ENCODE measurements at regions not wholly inside any gene's neighbourhood (a gene's known extent, or its start where the extent isn't known, plus 50 kb on each side); places are given as distances from the start of the nearest gene placed in this dataset.

DNA sequence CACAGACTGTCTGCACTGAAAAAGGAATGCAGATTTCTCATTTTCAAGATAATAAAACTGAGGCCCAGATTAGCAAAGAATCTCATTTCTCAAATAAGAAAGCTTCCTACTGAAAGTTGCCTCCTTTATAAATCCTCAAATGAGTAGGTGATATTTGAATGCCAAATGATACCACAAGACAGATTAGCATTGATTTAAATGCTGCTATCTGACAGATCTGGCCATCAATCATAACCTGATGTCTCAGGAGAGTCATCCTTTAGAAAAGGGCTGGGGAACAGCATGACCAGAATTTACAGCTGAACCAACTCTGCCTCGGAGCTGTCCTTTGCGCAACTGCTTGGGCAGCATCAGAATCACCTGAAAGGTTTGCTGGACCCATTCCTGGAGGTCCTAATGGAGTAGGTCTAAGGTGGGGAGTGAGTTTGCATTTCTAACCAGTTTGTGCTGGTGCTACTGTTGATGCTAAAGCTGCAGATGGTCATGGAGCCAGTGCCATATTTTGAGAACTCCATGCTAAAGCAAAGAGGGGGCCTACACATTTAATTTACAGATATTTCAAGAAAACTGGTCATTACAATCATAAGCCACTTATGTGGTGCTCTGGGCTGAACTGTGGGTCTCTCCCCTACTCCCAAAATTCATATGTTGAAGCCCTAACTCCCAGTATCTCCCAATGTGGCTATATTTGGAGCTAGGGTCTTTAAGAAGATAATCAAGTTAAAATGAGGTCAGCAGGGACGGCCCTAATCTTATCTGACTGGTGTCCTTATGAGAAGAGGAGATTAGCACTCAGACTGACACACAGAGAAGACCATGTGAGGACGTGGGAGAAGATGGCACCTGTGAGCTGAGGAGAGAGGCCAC is 295.5 kb upstream of the JARID2 start:
- intact Hi-C loops (cut with DNase I), result no loop called here
- DNase-seq (no peak), ATAC-seq (no peak)
- peaks cover 0 to 9% (median 0%) of the 10 kb centered on the region in 11 donors for H3K9me3 ChIP-seq
- TF ChIP-seq CTCF (IDR thresholded peaks at IDR 0.05), result no peak
- 74 to 76% methylated on average over 4 of the region's 4 CpGs for WGBS, 2 donors
- H3K27ac ChIP-seq, result no peak overlapping the region
- H3K27me3 ChIP-seq, result no peaks in the 10 kb centered on the region
- H3K36me3 ChIP-seq, result no peaks in the 10 kb centered on the region
- no peaks in the 10 kb centered on the region for H3K4me1 ChIP-seq
- H3K4me3 ChIP-seq, result no peak overlapping the region

GRCh38 chr6:14950970-14951276 is 294.9 kb upstream of the JARID2 start:
- TF ChIP-seq CTCF (IDR thresholded peaks at IDR 0.05), result no peak
- Histone ChIP-seq H3K9me3 (peaks cover 0 to 14% (median 0%) of the 10 kb centered on the region in 11 donors), H3K27ac (no peak overlapping the region), H3K36me3 (no peaks in the 10 kb centered on the region), H3K4me3 (no peak overlapping the region), H3K4me1 (no peaks in the 10 kb centered on the region), H3K27me3 (no peaks in the 10 kb centered on the region)
- ATAC-seq (no peak), DNase-seq (no peak)
- 77 to 95% methylated on average over 2 of the region's 2 CpGs for WGBS, 2 donors
- intact Hi-C loops (cut with DNase I), result no loop called here

DNA sequence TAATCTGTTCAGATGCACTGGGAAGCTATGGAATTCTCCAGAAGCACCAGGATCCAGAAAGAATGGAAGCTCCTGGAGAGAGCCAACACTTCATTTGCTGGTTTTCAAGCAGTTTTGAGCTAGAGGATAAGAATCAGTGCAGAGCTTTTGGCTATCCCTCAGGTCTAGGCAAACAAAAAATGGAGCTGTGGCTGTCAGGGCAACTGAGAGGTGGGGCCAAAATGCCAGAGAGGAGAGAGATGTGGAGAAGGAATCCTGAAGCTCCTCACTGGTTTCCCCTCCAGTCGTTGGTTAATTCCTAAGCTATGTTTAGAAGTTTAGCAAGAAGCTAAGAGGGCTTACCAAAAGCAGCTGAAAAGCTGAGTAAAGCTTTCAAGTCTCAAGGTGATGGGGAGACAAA is 294.2 kb upstream of the JARID2 start:
- ATAC-seq, result no peak
- Histone ChIP-seq H3K9me3 (peaks cover 0 to 14% (median 0%) of the 10 kb centered on the region in 11 donors), H3K27ac (no peak overlapping the region), H3K4me3 (no peak overlapping the region), H3K36me3 (no peaks in the 10 kb centered on the region), H3K4me1 (no peaks in the 10 kb centered on the region), H3K27me3 (no peaks in the 10 kb centered on the region)
- 37 to 38% methylated on average over 1 of the region's 1 CpG for WGBS, 2 donors
- DNase-seq, result no peak
- TF ChIP-seq CTCF (IDR thresholded peaks at IDR 0.05), result no peak
- intact Hi-C loops (cut with DNase I), result no loop called here

GRCh38 chr6:14953836-14954235 is 292.0 kb upstream of the JARID2 start:
- H3K4me3 ChIP-seq, result no peak overlapping the region
- ATAC-seq (no peak), DNase-seq (no peak)
- peaks cover 0 to 14% (median 0%) of the 10 kb centered on the region in 11 donors for H3K9me3 ChIP-seq
- intact Hi-C loops (cut with DNase I), result no loop called here
- H3K27me3 ChIP-seq, result no peaks in the 10 kb centered on the region
- H3K4me1 ChIP-seq, result peaks cover 0 to 3% (median 0%) of the 10 kb centered on the region in 9 donors
- no peak for TF ChIP-seq CTCF (IDR thresholded peaks at IDR 0.05)
- 82 to 83% methylated on average over 6 of the region's 6 CpGs for WGBS, 2 donors
- H3K27ac ChIP-seq, result no peak overlapping the region
- H3K36me3 ChIP-seq, result no peaks in the 10 kb centered on the region
